HEK293 (cell line): ENCODE measurements at regions not wholly inside any gene's neighbourhood (a gene's known extent, or its start where the extent isn't known, plus 50 kb on each side); places are given as distances from the start of the nearest gene placed in this dataset.

ENCODE experiments used
- CTCF ChIA-PET: fragments of 350-600 bp; formaldehyde crosslinking; extraction: SDS; loops from one replicate; lab custom pipeline; 2021; ENCODE audit warnings: antibody characterized with exemption; lab: Yijun Ruan, JAX
- POLR2A ChIA-PET: fragments of 300-600 bp; formaldehyde crosslinking; extraction: SDS; loops from one replicate; lab custom pipeline; 2020; ENCODE audit warnings: antibody characterized with exemption, inconsistent platforms; lab: Yijun Ruan, JAX
- H3K27ac ChIP-seq: fragments of 200-500 bp; sonication (Bioruptor generic); 2 replicates; pipeline ENCODE4 v1.5.1; 2014; ENCODE audit warnings: low read depth, low read length, control low read depth, inconsistent platforms; ENCODE audit errors: extremely low read depth
- H3K36me3 ChIP-seq, 2 experiments: fragments of 200-500 bp in 1 of 2; sonication (Bioruptor generic) in 1 of 2; 1 replicate in 1 of 2; 2 replicates in 1 of 2; pipeline ENCODE4 v1.5.1; 2014 to 2017; ENCODE audit warnings: inconsistent platforms in 2 of 2, low read length in 2 of 2; ENCODE audit not compliant: control insufficient read depth in 2 of 2, insufficient read depth in 1 of 2
- H3K4me1 ChIP-seq: fragments of 200-500 bp; sonication (Bioruptor generic); 2 replicates; pipeline ENCODE4 v1.5.1; 2014; ENCODE audit warnings: mild to moderate bottlenecking, low read length, inconsistent platforms; ENCODE audit not compliant: control insufficient read depth, insufficient read depth
- H3K4me3 ChIP-seq: 2 replicates; pipeline ENCODE4 v1.5.1; 2011; ENCODE audit warnings: low read depth, mild to moderate bottlenecking, control low read depth, low read length, moderate library complexity
- H3K9me3 ChIP-seq: fragments of 200-500 bp; sonication (Bioruptor generic); 2 replicates; pipeline ENCODE4 v1.5.1; 2014; ENCODE audit warnings: low read depth, low read length, inconsistent platforms; ENCODE audit not compliant: control insufficient read depth, insufficient read depth
- TRIM28 ChIP-seq: IDR thresholded peaks from 2 replicates; pipeline ENCODE4 v1.6.1; 2011; ENCODE audit warnings: low read length, control low read depth, borderline replicate concordance
- ZBTB17 ChIP-seq: fragments of 450-650 bp; formaldehyde crosslinking; IDR thresholded peaks from 2 replicates; pipeline ENCODE4 v1.5.1; 2016; ENCODE audit warnings: missing biosample characterization, missing genetic modification characterization
- ZNF112 ChIP-seq: fragments of 450-650 bp; formaldehyde crosslinking; IDR thresholded peaks from 2 replicates; pipeline ENCODE4 v1.5.0; 2017; ENCODE audit warnings: missing biosample characterization, missing genetic modification characterization
- ZNF404 ChIP-seq: fragments of 450-650 bp; formaldehyde crosslinking; IDR thresholded peaks from 2 replicates; pipeline ENCODE4 v1.5.1; 2017; ENCODE audit warnings: missing biosample characterization, missing genetic modification characterization
- ZNF416 ChIP-seq: fragments of 450-650 bp; formaldehyde crosslinking; IDR thresholded peaks from 2 replicates; pipeline ENCODE4 v1.5.1; 2016; ENCODE audit warnings: missing biosample characterization, missing genetic modification characterization
- ZNF571 ChIP-seq: fragments of 450-650 bp; formaldehyde crosslinking; IDR thresholded peaks from 2 replicates; pipeline ENCODE4 v1.5.0; 2017; ENCODE audit warnings: missing biosample characterization, missing genetic modification characterization
- ZNF76 ChIP-seq: fragments of 450-650 bp; formaldehyde crosslinking; IDR thresholded peaks from 2 replicates; pipeline ENCODE4; 2016; ENCODE audit warnings: low read depth, missing biosample characterization, missing genetic modification characterization, borderline replicate concordance
- TF ChIP-seq, protein P1 (sequence below): fragments of 450-650 bp; formaldehyde crosslinking; IDR thresholded peaks from 2 replicates; pipeline ENCODE4 v1.5.0; 2017; ENCODE audit warnings: missing biosample characterization, missing genetic modification characterization, borderline replicate concordance
- TF ChIP-seq, protein P2 (sequence below): fragments of 450-650 bp; formaldehyde crosslinking; IDR thresholded peaks from 2 replicates; pipeline ENCODE4 v1.5.1; 2016; ENCODE audit warnings: missing biosample characterization, missing genetic modification characterization
- TF ChIP-seq, protein P3 (sequence below): fragments of 450-650 bp; formaldehyde crosslinking; IDR thresholded peaks from 2 replicates; pipeline ENCODE4 v1.5.1; 2016; ENCODE audit warnings: missing biosample characterization, missing genetic modification characterization
- TF ChIP-seq, protein P4 (sequence below): fragments of 450-650 bp; formaldehyde crosslinking; IDR thresholded peaks from 2 replicates; pipeline ENCODE4 v1.5.1; 2016; ENCODE audit warnings: missing biosample characterization, missing genetic modification characterization, borderline replicate concordance

DNA sequence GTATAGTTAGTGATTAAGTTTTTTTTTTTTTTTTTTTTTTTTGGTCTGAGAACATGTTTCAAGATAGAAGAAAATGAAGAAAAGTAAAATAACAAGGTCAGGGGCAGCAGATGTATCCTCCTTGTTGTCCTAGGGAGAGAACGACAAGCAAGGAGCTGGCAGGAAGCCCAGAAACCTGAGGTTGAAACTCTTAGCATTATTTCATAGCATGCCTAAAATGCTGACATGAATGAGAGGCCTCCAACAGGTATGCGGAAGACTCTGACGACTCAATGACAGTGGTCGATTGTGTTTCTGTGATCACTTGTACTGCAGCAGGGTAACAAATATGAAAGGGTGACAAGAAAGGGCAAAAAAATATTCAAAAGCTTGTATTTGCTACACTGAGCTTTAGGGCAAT is 415.9 kb downstream of the PLA2G4A start:
- POLR2A ChIA-PET, result no interaction called here
- H3K27ac ChIP-seq, result no peak overlapping the region
- CTCF ChIA-PET, result interaction anchor here (0.5 to 0.6 kb wide), 2 partner anchors 132 to 981 kb away, joined by 4 read pairs; no protein-coding TSS in a partner anchor

DNA sequence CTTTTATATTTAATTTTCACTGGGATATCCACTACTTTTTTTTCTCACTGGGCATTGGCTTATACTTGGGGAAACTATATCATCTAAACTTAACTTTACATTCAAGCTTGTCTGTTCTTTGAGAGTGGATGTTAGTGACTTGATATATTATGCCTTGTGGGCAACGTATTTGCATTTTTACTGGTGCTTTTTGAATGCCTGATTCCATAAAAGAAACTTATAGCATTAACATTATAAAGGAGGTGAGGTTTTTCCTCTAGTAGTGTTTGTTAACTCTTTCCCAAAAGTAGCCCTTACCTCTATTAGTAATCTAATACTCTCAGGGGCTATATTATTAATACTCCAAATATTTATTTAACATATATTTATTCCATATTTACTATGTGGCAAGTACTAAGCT is 416.5 kb downstream of the PLA2G4A start:
- no peaks in the 10 kb centered on the region for H3K36me3 ChIP-seq
- H3K4me3 ChIP-seq, result no peak overlapping the region
- H3K4me1 ChIP-seq, result no peaks in the 10 kb centered on the region
- ChIA-PET POLR2A (no interaction called here), CTCF (interaction anchor here (0.5 kb wide), 1 partner anchor 131 kb away, joined by 4 read pairs; no protein-coding TSS in a partner anchor)
- no peak for TF ChIP-seq ZNF76 (tag by site-specific recombination)
- TF ChIP-seq TRIM28, result no peak
- TF ChIP-seq ZNF112 (tag by site-specific recombination), result no peak
- TF ChIP-seq ZNF416 (tag by site-specific recombination), result no peak
- TF ChIP-seq, protein P1, sequence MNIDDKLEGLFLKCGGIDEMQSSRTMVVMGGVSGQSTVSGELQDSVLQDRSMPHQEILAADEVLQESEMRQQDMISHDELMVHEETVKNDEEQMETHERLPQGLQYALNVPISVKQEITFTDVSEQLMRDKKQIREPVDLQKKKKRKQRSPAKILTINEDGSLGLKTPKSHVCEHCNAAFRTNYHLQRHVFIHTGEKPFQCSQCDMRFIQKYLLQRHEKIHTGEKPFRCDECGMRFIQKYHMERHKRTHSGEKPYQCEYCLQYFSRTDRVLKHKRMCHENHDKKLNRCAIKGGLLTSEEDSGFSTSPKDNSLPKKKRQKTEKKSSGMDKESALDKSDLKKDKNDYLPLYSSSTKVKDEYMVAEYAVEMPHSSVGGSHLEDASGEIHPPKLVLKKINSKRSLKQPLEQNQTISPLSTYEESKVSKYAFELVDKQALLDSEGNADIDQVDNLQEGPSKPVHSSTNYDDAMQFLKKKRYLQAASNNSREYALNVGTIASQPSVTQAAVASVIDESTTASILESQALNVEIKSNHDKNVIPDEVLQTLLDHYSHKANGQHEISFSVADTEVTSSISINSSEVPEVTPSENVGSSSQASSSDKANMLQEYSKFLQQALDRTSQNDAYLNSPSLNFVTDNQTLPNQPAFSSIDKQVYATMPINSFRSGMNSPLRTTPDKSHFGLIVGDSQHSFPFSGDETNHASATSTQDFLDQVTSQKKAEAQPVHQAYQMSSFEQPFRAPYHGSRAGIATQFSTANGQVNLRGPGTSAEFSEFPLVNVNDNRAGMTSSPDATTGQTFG (tag by site-specific recombination), result no peak
- TF ChIP-seq, protein P2, sequence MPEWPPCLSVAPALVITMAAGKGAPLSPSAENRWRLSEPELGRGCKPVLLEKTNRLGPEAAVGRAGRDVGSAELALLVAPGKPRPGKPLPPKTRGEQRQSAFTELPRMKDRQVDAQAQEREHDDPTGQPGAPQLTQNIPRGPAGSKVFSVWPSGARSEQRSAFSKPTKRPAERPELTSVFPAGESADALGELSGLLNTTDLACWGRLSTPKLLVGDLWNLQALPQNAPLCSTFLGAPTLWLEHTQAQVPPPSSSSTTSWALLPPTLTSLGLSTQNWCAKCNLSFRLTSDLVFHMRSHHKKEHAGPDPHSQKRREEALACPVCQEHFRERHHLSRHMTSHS (tag by site-specific recombination), result no peak
- TF ChIP-seq, protein P3, sequence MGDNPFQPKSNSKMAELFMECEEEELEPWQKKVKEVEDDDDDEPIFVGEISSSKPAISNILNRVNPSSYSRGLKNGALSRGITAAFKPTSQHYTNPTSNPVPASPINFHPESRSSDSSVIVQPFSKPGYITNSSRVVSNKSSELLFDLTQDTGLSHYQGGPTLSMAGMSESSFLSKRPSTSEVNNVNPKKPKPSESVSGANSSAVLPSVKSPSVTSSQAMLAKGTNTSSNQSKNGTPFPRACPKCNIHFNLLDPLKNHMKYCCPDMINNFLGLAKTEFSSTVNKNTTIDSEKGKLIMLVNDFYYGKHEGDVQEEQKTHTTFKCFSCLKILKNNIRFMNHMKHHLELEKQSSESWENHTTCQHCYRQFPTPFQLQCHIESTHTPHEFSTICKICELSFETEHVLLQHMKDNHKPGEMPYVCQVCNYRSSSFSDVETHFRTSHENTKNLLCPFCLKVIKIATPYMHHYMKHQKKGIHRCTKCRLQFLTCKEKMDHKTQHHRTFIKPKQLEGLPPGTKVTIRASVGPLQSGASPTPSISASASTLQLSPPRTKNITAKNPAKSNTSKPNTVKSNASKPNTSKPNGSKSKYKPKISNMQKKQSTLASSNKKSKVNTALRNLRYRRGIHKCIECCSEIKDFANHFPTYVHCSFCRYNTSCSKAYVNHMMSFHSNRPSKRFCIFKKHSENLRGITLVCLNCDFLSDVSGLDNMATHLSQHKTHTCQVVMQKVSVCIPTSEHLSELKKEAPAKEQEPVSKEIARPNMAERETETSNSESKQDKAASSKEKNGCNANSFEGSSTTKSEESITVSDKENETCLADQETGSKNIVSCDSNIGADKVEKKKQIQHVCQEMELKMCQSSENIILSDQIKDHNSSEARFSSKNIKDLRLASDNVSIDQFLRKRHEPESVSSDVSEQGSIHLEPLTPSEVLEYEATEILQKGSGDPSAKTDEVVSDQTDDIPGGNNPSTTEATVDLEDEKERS (tag by site-specific recombination), result no peak
- TF ChIP-seq ZBTB17 (tag by site-specific recombination), result no peak
- TF ChIP-seq, protein P4, sequence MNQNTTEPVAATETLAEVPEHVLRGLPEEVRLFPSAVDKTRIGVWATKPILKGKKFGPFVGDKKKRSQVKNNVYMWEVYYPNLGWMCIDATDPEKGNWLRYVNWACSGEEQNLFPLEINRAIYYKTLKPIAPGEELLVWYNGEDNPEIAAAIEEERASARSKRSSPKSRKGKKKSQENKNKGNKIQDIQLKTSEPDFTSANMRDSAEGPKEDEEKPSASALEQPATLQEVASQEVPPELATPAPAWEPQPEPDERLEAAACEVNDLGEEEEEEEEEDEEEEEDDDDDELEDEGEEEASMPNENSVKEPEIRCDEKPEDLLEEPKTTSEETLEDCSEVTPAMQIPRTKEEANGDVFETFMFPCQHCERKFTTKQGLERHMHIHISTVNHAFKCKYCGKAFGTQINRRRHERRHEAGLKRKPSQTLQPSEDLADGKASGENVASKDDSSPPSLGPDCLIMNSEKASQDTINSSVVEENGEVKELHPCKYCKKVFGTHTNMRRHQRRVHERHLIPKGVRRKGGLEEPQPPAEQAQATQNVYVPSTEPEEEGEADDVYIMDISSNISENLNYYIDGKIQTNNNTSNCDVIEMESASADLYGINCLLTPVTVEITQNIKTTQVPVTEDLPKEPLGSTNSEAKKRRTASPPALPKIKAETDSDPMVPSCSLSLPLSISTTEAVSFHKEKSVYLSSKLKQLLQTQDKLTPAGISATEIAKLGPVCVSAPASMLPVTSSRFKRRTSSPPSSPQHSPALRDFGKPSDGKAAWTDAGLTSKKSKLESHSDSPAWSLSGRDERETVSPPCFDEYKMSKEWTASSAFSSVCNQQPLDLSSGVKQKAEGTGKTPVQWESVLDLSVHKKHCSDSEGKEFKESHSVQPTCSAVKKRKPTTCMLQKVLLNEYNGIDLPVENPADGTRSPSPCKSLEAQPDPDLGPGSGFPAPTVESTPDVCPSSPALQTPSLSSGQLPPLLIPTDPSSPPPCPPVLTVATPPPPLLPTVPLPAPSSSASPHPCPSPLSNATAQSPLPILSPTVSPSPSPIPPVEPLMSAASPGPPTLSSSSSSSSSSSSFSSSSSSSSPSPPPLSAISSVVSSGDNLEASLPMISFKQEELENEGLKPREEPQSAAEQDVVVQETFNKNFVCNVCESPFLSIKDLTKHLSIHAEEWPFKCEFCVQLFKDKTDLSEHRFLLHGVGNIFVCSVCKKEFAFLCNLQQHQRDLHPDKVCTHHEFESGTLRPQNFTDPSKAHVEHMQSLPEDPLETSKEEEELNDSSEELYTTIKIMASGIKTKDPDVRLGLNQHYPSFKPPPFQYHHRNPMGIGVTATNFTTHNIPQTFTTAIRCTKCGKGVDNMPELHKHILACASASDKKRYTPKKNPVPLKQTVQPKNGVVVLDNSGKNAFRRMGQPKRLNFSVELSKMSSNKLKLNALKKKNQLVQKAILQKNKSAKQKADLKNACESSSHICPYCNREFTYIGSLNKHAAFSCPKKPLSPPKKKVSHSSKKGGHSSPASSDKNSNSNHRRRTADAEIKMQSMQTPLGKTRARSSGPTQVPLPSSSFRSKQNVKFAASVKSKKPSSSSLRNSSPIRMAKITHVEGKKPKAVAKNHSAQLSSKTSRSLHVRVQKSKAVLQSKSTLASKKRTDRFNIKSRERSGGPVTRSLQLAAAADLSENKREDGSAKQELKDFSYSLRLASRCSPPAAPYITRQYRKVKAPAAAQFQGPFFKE, result no peak
- H3K27ac ChIP-seq, result no peak overlapping the region
- no peaks in the 10 kb centered on the region for H3K9me3 ChIP-seq

More for the DNA sequence above, 415.9 kb downstream of the PLA2G4A start:
- Histone ChIP-seq H3K9me3 (no peaks in the 10 kb centered on the region), H3K36me3 (no peaks in the 10 kb centered on the region), H3K4me1 (no peaks in the 10 kb centered on the region), H3K4me3 (no peak overlapping the region)
- TF ChIP-seq ZNF404 (tag by site-specific recombination) (no peak), ZNF571 (tag by site-specific recombination) (no peak), ZNF112 (tag by site-specific recombination) (no peak)
